B cell (primary cell): ENCODE measurements at regions not wholly inside any gene's neighbourhood (a gene's known extent, or its start where the extent isn't known, plus 50 kb on each side); places are given as distances from the start of the nearest gene placed in this dataset.

ENCODE experiments used
- ATAC-seq: fragments of 200-7000 bp; cut with Tn5 transposase; one replicate; pipeline ENCODE4 v1.10.0; 2021; ENCODE audit warnings: low read depth, mild to moderate bottlenecking, moderate number of reproducible peaks, moderate library complexity
- CTCF ChIA-PET: fragments of 350-600 bp; sonication (Branson Sonifier 250); formaldehyde crosslinking; loops from one replicate; lab custom pipeline; 2021; ENCODE audit warnings: antibody characterized with exemption, inconsistent platforms; lab: Charles Lee
- POLR2A ChIA-PET: fragments of 350-600 bp; sonication (Branson Sonifier 250); formaldehyde crosslinking; loops from one replicate; lab custom pipeline; 2021; ENCODE audit warnings: antibody characterized with exemption; lab: Charles Lee
- DNase-seq: peaks from one replicate; pipeline ENCODE4 v3.0.0; 2013
- H2AFZ ChIP-seq: 2 replicates; pipeline ENCODE4 v1.6.1; 2012; ENCODE audit warnings: mild to moderate bottlenecking, low read depth, low read length; ENCODE audit not compliant: insufficient read depth, poor library complexity, severe bottlenecking
- H3K27ac ChIP-seq, 2 donors: 1 replicate in 1 of 2; 2 replicates in 1 of 2; pipeline ENCODE4 v1.5.1; 2012 to 2013; ENCODE audit warnings: low read length in 2 of 2, mild to moderate bottlenecking in 2 of 2, moderate library complexity in 1 of 2
- H3K27me3 ChIP-seq, 4 experiments: fragments of 200-600 bp in 1 of 4; sonication (generic) in 1 of 4; replicated peaks in 1 of 4; 1 replicate in 2 of 4; 2 replicates in 2 of 4; pipeline versions ENCODE4 v1.6.1 to v1.7.0; 2013 to 2016; ENCODE audit warnings: low read length in 3 of 4, mild to moderate bottlenecking in 2 of 4, mixed read lengths in 1 of 4, moderate library complexity in 1 of 4; ENCODE audit not compliant: insufficient read depth in 4 of 4, control insufficient read depth in 3 of 4; ENCODE audit errors: control extremely low read depth in 1 of 4
- H3K36me3 ChIP-seq, 2 experiments: replicated peaks in 1 of 2; 1 replicate in 1 of 2; 2 replicates in 1 of 2; pipeline versions ENCODE4 v1.6.1 to v1.7.1; 2013; ENCODE audit warnings: low read length in 1 of 2; ENCODE audit not compliant: insufficient read depth in 2 of 2, control insufficient read depth in 1 of 2; ENCODE audit errors: control extremely low read depth in 1 of 2, extremely low read depth in 1 of 2
- H3K4me1 ChIP-seq, 2 donors: fragments of 200-600 bp in 1 of 2; sonication (generic) in 1 of 2; 1 replicate in 1 of 2; 2 replicates in 1 of 2; pipeline versions ENCODE4 v1.5.1 to v1.6.1; 2013 to 2017; ENCODE audit warnings: low read length in 2 of 2; ENCODE audit not compliant: control insufficient read depth in 2 of 2, insufficient read depth in 2 of 2
- H3K4me2 ChIP-seq: replicated peaks from 2 replicates; pipeline ENCODE3; 2012; ENCODE audit warnings: mild to moderate bottlenecking, low read depth, low read length; ENCODE audit not compliant: poor library complexity, severe bottlenecking
- H3K4me3 ChIP-seq, 5 experiments: fragments of 200-600 bp in 1 of 5; sonication (generic) in 1 of 5; 1 replicate in 3 of 5; 2 replicates in 2 of 5; pipeline versions ENCODE4 v1.5.1 to v1.7.0; 2011 to 2016; ENCODE audit warnings: low read length in 4 of 5, mild to moderate bottlenecking in 4 of 5, low read depth in 2 of 5, control low read depth in 1 of 5, moderate library complexity in 1 of 5; ENCODE audit not compliant: insufficient read depth in 1 of 5; ENCODE audit errors: control extremely low read depth in 1 of 5, extremely low read depth in 1 of 5
- H3K79me2 ChIP-seq: fragments of 200-600 bp; sonication (generic); one replicate; pipeline ENCODE4 v1.6.0; 2016; ENCODE audit warnings: low read length; ENCODE audit not compliant: control insufficient read depth, insufficient read depth
- H3K9ac ChIP-seq: fragments of 200-600 bp; sonication (generic); 2 replicates; pipeline ENCODE4 v1.6.1; 2017; ENCODE audit warnings: mild to moderate bottlenecking, low read length, moderate library complexity
- H3K9me3 ChIP-seq, 3 donors: one replicate each; pipeline versions ENCODE4 v1.6.1 to v1.7.1; 2013; ENCODE audit warnings: low read length in 2 of 3; ENCODE audit not compliant: control insufficient read depth in 2 of 3, insufficient read depth in 1 of 3; ENCODE audit errors: control extremely low read depth in 1 of 3
- H4K20me1 ChIP-seq: 2 replicates; pipeline ENCODE4 v1.6.0; 2012; ENCODE audit warnings: mild to moderate bottlenecking, low read length; ENCODE audit not compliant: insufficient read depth, control insufficient read depth, poor library complexity, severe bottlenecking
- H3K27ac Mint-ChIP-seq: one replicate; pipeline ENCODE4 v1.8.0; 2021; ENCODE audit warnings: mixed read lengths
- H3K27me3 Mint-ChIP-seq: one replicate; pipeline ENCODE4 v1.8.0; 2021; ENCODE audit warnings: mixed read lengths
- H3K4me1 Mint-ChIP-seq: one replicate; pipeline ENCODE4 v1.8.0; 2021; ENCODE audit warnings: mixed read lengths
- H3K4me3 Mint-ChIP-seq: one replicate; pipeline ENCODE4 v1.8.0; 2021; ENCODE audit warnings: mixed read lengths
- H3K9me3 Mint-ChIP-seq: one replicate; pipeline ENCODE4 v1.8.0; 2022; ENCODE audit warnings: mixed read lengths; ENCODE audit not compliant: insufficient read depth
- CTCF ChIP-seq: fragments of 200-600 bp; IDR thresholded peaks from one replicate; pipeline ENCODE4 v1.8.0; 2022; ENCODE audit warnings: antibody characterized with exemption, mild to moderate bottlenecking
- EZH2 ChIP-seq: IDR thresholded peaks from 2 replicates; pipeline ENCODE4 v1.6.1; 2012; ENCODE audit warnings: borderline replicate concordance, low read depth, mild to moderate bottlenecking, moderate library complexity, low read length; ENCODE audit not compliant: insufficient read depth, poor library complexity, severe bottlenecking
- WGBS: methylation state at CpG from one replicate; pipeline ENCODE4 v1.1.5; 2013; ENCODE audit warnings: missing lambda C conversion rate; ENCODE audit not compliant: insufficient coverage; 5-methylcytosine and 5-hydroxymethylcytosine counted together
- intact Hi-C: fragments of 100-400 bp; cut with micrococcal nuclease; formaldehyde crosslinking; loops from one replicate; pipeline ENCODE4 v1.10.0; 2022

- Histone ChIP-seq H3K4me1 (no peaks in the 10 kb centered on the region), H3K36me3 (no peaks in the 10 kb centered on the region), H3K9me3 (no peaks in the 10 kb centered on the region), H3K27ac (no peak overlapping the region), H3K4me3 (no peak overlapping the region), H3K4me2 (no peak overlapping the region), H4K20me1 (no peaks in the 10 kb centered on the region), H3K79me2 (no peaks in the 10 kb centered on the region), H3K9ac (no peak overlapping the region), H2AFZ (no peak overlapping the region), H3K27me3 (no peaks in the 10 kb centered on the region)
- Mint-ChIP-seq H3K27me3 (peaks cover 19% of the 10 kb centered on the region), H3K27ac (no peak overlapping the region), H3K4me3 (no peak overlapping the region), H3K9me3 (no peaks in the 10 kb centered on the region), H3K4me1 (no peaks in the 10 kb centered on the region)
- no CpG with 5 or more reads among the region's 1 CpG for WGBS
- ChIA-PET CTCF (no interaction called here), POLR2A (no interaction called here)
- ATAC-seq = no peak
- intact Hi-C loops = no loop called here
- no peak for DNase-seq
- TF ChIP-seq CTCF (no peak), EZH2 (no peak)
These were observed 148.7 kb upstream of the DOCK10 start for GRCh38 chr2:225190987-225191386.

- ChIA-PET POLR2A (no interaction called here), CTCF (no interaction called here)
- Mint-ChIP-seq H3K4me1 (no peaks in the 10 kb centered on the region), H3K4me3 (no peak overlapping the region), H3K27ac (no peak overlapping the region), H3K27me3 (peaks cover 14% of the 10 kb centered on the region), H3K9me3 (no peaks in the 10 kb centered on the region)
- ATAC-seq (no peak), DNase-seq (no peak)
- WGBS = 100% methylated on average over 2 of the region's 2 CpGs
- no peak overlapping the region for H2AFZ ChIP-seq
- H3K36me3 ChIP-seq = no peaks in the 10 kb centered on the region
- no peak overlapping the region for H3K4me2 ChIP-seq
- H3K9ac ChIP-seq = no peak overlapping the region
- TF ChIP-seq EZH2 (no peak), CTCF (no peak)
- H3K27me3 ChIP-seq = peaks cover 0 to 3% (median 0%) of the 10 kb centered on the region in 4 experiments
- H3K79me2 ChIP-seq = no peaks in the 10 kb centered on the region
- no peaks in the 10 kb centered on the region for H3K9me3 ChIP-seq
- H3K4me1 ChIP-seq = no peaks in the 10 kb centered on the region
- no peak overlapping the region for H3K27ac ChIP-seq
- H4K20me1 ChIP-seq = no peaks in the 10 kb centered on the region
- H3K4me3 ChIP-seq = no peak overlapping the region
- intact Hi-C loops = no loop called here
These were observed 142.7 kb upstream of the DOCK10 start for GRCh38 chr2:225184948-225185347.
